Hepatocyte (in vitro differentiated cells): ENCODE measurements at regions not wholly inside any gene's neighbourhood (a gene's known extent, or its start where the extent isn't known, plus 50 kb on each side); places are given as distances from the start of the nearest gene placed in this dataset.
"Not testable (repeated sequence)": the region's sequence is repeated elsewhere in the genome, so short reads cannot be mapped to it uniquely, and the experiment has no call there.

ENCODE experiments used
- DNase-seq: peaks from one replicate; pipeline ENCODE4 v3.0.0-alpha.2; 2016; ENCODE audit warnings: low spot score
- H2AFZ ChIP-seq: fragments of 200-600 bp; sonication (generic); 2 replicates; pipeline ENCODE4 v1.6.0; 2016; ENCODE audit warnings: antibody characterized with exemption, mild to moderate bottlenecking
- H3K27ac ChIP-seq: fragments of 200-600 bp; sonication (generic); 2 replicates; pipeline ENCODE4 v1.5.1; 2016; ENCODE audit warnings: mild to moderate bottlenecking
- H3K27me3 ChIP-seq: fragments of 200-600 bp; sonication (generic); 2 replicates; pipeline ENCODE4 v1.6.1; 2016
- H3K36me3 ChIP-seq: fragments of 200-600 bp; sonication (generic); replicated peaks from 2 replicates; pipeline ENCODE4 v1.5.1; 2016; ENCODE audit warnings: low read depth; ENCODE audit not compliant: insufficient read depth
- H3K4me1 ChIP-seq: fragments of 200-600 bp; sonication (generic); 2 replicates; pipeline ENCODE4 v1.5.1; 2016; ENCODE audit warnings: mild to moderate bottlenecking, moderate library complexity; ENCODE audit not compliant: insufficient read depth
- H3K4me2 ChIP-seq: fragments of 200-600 bp; sonication (generic); 2 replicates; pipeline ENCODE4 v1.6.0; 2016
- H3K4me3 ChIP-seq: fragments of 200-600 bp; sonication (generic); 2 replicates; pipeline ENCODE4 v1.5.1; 2016; ENCODE audit warnings: mild to moderate bottlenecking
- H3K79me2 ChIP-seq: fragments of 200-600 bp; sonication (generic); 2 replicates; pipeline ENCODE4 v1.6.0; 2017; ENCODE audit warnings: mild to moderate bottlenecking
- H3K9me2 ChIP-seq: fragments of 200-600 bp; sonication (generic); replicated peaks from 2 replicates; pipeline ENCODE4 v1.6.0; 2017; ENCODE audit warnings: mild to moderate bottlenecking; ENCODE audit not compliant: insufficient read depth
- H3K9me3 ChIP-seq: fragments of 200-600 bp; sonication (generic); 2 replicates; pipeline ENCODE4 v1.5.1; 2016; ENCODE audit warnings: low read depth, mild to moderate bottlenecking
- H4K20me1 ChIP-seq: fragments of 200-600 bp; sonication (generic); 2 replicates; pipeline ENCODE4 v1.6.0; 2016; ENCODE audit warnings: mild to moderate bottlenecking; ENCODE audit not compliant: insufficient read depth, poor library complexity, severe bottlenecking
- CTCF ChIP-seq: fragments of 200-600 bp; sonication (generic); IDR thresholded peaks from 2 replicates; pipeline ENCODE4 v1.5.1; 2016; ENCODE audit warnings: antibody characterized with exemption, mild to moderate bottlenecking; ENCODE audit not compliant: poor library complexity
- EZH2 ChIP-seq: fragments of 200-600 bp; sonication (generic); IDR thresholded peaks from 2 replicates; pipeline ENCODE4 v1.6.1; 2016; ENCODE audit warnings: antibody characterized with exemption, mild to moderate bottlenecking, borderline replicate concordance
- EZH2phosphoT487 ChIP-seq: fragments of 200-600 bp; sonication (generic); IDR thresholded peaks from one replicate; pipeline ENCODE4 v1.6.1; 2018; ENCODE audit warnings: antibody characterized with exemption, mild to moderate bottlenecking, low read depth, moderate library complexity; ENCODE audit not compliant: unreplicated experiment, severe bottlenecking
- WGBS: methylation state at CpG from one replicate; pipeline ENCODE4 v1.1.6; 2016; ENCODE audit warnings: low lambda C conversion rate; ENCODE audit errors: missing lambda C conversion rate; 5-methylcytosine and 5-hydroxymethylcytosine counted together

- Histone ChIP-seq H3K9me2 (no peaks in the 10 kb centered on the region), H3K4me3 (no peak overlapping the region), H3K9me3 (no peaks in the 10 kb centered on the region), H2AFZ (no peak overlapping the region), H3K4me2 (no peak overlapping the region), H4K20me1 (no peaks in the 10 kb centered on the region), H3K36me3 (no peaks in the 10 kb centered on the region), H3K79me2 (no peaks in the 10 kb centered on the region), H3K27ac (no peak overlapping the region), H3K27me3 (no peaks in the 10 kb centered on the region), H3K4me1 (no peaks in the 10 kb centered on the region)
- DNase-seq, result no peak
- WGBS, result 86% methylated on average over 2 of the region's 2 CpGs
- TF ChIP-seq EZH2phosphoT487 (no peak), EZH2 (no peak), CTCF (no peak)
These were observed 248.9 kb upstream of the FOXF1 start for GRCh38 chr16:86261379-86261778.

- not testable (repeated sequence) for H3K27ac ChIP-seq, H3K36me3 ChIP-seq
- WGBS, result 94% methylated on average over 3 of the region's 3 CpGs
These were observed 242.7 kb upstream of the FOXF1 start for GRCh38 chr16:86267657-86268056.

GRCh38 chr16:86270696-86271095 lies 239.6 kb upstream of the FOXF1 start:
- WGBS, result 65% methylated on average over 7 of the region's 7 CpGs
- TF ChIP-seq EZH2phosphoT487 (no peak), EZH2 (no peak), CTCF (no peak)

More at GRCh38 chr16:86267657-86268056, 242.7 kb upstream of the FOXF1 start:
- not testable (repeated sequence) for H4K20me1 ChIP-seq, H3K79me2 ChIP-seq, DNase-seq, H3K4me1 ChIP-seq, H3K9me2 ChIP-seq, H3K9me3 ChIP-seq, H2AFZ ChIP-seq, H3K4me3 ChIP-seq, H3K4me2 ChIP-seq, H3K27me3 ChIP-seq

GRCh38 chr16:86272744-86273143 lies 237.6 kb upstream of the FOXF1 start:
- no peak for DNase-seq
- Histone ChIP-seq H3K27ac (no peak overlapping the region), H3K4me3 (no peak overlapping the region), H3K27me3 (no peaks in the 10 kb centered on the region), H4K20me1 (no peaks in the 10 kb centered on the region), H3K4me2 (no peak overlapping the region), H3K36me3 (no peaks in the 10 kb centered on the region), H3K9me2 (no peaks in the 10 kb centered on the region), H2AFZ (no peak overlapping the region), H3K9me3 (peaks cover 4% of the 10 kb centered on the region), H3K4me1 (no peaks in the 10 kb centered on the region), H3K79me2 (no peaks in the 10 kb centered on the region)
- 100% methylated on average over 1 of the region's 1 CpG for WGBS
- no peak for TF ChIP-seq EZH2phosphoT487
- no peak for TF ChIP-seq EZH2
- TF ChIP-seq CTCF, result no peak

More at GRCh38 chr16:86270696-86271095, 239.6 kb upstream of the FOXF1 start:
- H3K9me2 ChIP-seq, result no peaks in the 10 kb centered on the region
- no peaks in the 10 kb centered on the region for H4K20me1 ChIP-seq
- no peaks in the 10 kb centered on the region for H3K4me1 ChIP-seq
- H3K4me2 ChIP-seq, result no peak overlapping the region
- no peak overlapping the region for H3K27ac ChIP-seq
- H2AFZ ChIP-seq, result no peak overlapping the region
- H3K79me2 ChIP-seq, result no peaks in the 10 kb centered on the region
- H3K9me3 ChIP-seq, result peaks cover 4% of the 10 kb centered on the region
- no peak for DNase-seq
- no peak overlapping the region for H3K4me3 ChIP-seq
- H3K36me3 ChIP-seq, result no peaks in the 10 kb centered on the region
- no peaks in the 10 kb centered on the region for H3K27me3 ChIP-seq
